HG03432 (cell line): ENCODE measurements at regions not wholly inside any gene's neighbourhood (a gene's known extent, or its start where the extent isn't known, plus 50 kb on each side); places are given as distances from the start of the nearest gene placed in this dataset.

Experiments used
- ATAC-seq: cut with Tn5 transposase; IDR thresholded peaks from one replicate; pipeline ENCODE4 v1.9.1; 2021; ENCODE audit warnings: mild to moderate bottlenecking, moderate library complexity; ENCODE audit not compliant: unreplicated experiment

DNA sequence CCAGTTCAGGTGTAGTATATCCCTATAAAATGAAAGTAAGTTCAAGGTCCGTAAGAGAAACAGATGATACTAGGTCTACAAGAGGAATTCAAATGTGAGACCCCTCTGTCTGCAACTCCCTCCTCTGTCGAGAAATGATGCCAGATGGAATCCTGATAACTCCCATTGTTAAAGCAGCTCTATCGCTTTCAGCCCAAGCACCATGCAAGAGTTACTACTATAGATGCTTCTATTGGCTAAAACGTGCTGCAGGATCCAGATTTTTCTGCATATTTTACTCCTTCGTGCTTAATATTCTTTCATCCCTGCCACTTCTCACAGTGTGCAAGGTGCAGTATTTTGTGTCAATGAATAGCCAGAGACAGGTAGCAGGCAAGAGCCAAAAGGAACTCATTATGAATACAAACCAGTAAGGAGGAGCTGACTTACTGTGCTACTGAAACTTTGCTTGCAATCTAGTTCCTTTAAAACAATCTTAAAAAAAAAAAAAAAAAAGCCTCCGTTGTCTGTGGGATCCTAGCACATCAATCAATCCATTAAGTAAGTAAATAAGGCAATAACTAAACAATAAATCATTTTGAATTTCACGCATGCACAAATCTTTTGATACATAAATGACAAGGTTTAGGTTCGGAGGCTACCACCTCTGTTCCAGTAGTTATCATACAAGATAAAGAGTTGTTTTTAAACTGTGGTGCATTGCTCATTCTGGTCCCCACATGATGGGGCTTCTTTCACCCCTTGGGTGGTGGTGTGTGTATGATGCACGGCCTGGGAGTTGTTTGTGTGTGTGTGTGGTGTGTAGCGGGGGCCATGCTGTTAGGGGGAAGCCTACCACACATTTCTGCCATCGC, 151.1 kb upstream of the MPDZ start:
- no peak for ATAC-seq

DNA sequence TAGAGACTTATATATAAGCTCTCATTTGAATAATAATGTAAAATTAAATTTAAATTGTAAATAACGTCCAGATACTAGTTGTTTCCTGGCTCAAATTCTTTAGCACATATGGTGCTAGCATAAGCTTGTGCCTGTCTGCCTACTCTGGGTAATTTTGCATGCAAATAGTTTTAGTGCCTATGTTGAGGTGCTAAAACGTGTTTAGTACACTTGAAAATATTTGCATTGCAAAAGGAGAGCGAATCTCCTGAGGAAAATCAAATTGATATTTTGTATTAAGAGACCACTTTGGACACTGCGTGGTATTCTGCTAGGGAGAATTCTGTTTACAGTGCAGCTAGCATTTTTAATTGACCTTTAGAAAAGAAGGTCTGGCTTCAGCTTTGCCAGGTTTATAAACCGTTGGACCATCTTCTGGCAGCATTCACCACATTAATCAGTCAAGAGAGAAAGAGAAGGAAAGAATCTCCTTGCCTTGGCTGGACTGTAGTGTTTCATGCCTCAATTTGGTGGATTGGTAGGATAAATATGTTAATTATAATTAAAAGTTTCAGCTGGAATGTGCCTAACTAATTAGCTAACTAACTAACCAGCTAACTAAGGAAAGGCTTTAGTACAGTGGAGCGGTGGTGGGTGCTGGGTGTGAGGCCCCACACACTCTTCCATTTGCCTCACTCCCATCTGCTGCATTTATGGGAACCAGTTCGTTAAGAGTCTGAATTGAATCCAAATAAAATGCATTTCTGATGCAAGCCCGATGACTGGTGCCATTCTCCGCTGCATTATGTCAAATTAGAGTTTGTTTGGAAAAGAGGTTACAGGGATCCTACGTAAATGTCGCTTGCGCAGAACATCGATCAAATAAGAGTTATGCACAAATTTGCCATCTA, 150.1 kb upstream of the MPDZ start:
- no peak for ATAC-seq

DNA sequence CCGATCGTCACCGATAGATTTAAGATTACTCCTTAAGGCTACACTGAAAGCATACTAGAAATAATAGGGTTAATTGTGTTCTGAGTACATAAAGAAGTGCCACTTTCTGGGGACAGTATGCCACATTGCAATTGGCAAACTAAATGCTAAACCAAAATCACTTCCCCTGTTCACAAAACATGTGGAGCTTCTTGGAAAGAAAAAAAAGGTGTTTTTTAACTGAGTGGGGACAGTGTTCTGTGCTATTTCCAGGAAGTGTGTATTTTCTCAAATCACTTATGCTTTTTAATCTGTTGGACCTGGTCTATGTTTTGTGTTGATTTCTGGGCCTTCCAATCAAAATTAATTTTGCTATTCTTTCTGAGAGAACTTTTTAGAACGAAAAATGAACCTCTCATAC, 149.3 kb upstream of the MPDZ start:
- ATAC-seq, result no peak

DNA sequence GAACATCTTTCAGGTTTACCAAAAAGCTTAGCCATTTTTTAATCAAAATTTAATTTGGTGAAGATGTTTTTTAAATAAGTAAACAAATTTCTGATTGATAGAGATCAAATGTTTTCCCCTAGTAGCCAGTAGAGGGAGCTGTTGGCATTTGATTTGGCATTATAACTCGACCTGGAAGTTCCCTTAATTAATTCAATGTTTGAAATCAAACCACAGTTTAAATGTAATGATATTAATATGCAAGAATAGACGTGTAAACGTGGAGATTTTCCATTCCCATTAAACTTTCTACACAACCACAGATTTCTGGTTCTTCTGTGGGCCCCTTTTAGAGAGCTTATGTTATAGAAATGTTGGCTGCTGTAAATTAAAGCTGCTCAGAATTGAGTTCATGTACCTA, 148.1 kb upstream of the MPDZ start:
- no peak for ATAC-seq

DNA sequence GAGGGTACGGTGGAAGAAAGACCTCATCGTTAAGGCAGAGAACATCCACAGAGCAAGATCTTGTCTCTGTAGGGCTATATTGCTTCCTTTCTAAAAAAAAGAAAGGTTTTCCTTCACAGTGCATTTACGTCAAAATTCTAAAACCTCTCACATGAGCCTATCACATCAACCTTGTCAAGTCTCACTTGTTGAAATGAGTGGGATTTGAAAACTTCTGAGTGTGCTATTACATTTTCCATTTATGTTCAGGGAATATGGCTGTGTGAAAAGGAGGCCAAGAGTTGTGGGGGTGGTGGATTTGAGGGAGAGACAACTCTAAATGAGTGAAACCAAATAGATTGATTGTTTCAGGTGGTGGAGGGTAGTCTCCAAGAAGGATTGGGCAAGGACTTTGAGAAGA, 147.1 kb upstream of the MPDZ start:
- ATAC-seq, result no peak

DNA sequence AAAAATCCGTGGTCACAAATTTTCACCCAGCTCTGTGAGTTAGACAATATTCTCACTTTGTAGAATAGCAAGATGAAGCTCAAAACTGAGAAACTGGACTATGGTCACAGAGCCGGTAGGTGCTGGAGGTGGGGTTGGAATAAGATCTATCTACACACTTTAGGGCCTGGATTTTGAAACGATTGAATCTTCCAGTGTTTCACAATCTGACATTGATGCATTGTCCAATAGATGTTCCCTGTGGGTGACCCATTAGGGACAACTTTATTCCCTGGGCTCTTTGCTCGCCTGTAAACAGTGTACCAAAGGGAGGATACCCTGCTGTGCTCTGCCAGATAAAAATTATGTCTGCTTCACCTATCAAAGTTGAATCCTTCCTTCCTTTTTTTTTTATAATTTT, 145.4 kb upstream of the MPDZ start:
- ATAC-seq, result no peak

DNA sequence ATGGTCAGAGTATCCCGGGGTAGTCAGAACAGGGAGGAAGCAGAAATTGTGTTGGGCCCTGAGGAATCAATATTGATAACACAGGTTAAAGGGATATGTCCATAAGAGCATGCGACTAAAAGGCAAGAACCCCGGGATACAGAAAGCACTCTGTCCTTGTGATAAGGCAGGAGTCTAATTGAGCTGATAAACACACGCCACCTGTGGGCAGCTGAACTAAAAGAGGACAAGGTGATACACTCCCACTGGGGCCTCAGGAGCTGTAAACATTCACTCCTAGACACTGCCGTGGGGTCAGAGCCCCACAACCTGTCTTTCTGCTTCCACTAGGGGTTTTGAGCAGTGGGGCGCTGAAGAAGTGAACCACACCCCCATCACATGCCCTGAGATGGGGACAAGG, 144.7 kb upstream of the MPDZ start:
- no peak for ATAC-seq

DNA sequence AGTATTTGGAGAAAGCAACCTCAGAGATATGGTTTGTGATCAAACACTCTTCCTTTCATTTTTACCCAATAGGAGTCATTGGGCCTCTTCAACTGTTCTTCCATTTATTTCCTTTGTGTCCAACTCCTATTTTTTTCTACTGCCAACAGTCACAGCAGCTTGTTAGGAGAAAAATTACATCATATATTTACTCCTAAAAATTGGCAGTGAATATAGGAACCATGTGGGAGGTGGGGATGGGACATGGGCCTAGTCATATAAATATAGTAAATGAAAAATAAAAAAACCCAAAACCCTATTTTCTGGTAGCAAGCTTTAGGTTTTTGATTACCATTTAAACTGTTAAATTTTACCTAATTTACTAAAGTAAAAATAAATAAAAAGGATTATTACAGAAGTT, 134.9 kb upstream of the MPDZ start:
- no peak for ATAC-seq

DNA sequence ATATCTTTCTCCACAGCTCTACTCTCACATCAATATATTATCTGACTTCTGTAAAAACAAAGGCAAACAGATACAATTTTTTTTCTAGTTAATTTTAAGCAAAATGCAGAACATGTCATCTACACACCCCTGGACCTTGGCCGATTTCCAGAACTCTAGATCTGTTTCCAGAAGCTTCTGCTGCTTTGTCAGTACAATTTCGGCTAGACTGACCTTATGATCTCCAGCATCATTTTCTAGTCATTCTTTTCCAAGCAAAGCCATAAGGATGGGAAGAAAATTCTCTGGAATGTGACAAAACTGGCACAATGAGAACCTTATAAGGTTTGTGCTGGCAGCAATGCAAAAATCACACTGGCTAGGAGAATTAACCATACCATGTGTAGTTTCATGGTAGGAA, 132.8 kb upstream of the MPDZ start:
- ATAC-seq, result no peak

DNA sequence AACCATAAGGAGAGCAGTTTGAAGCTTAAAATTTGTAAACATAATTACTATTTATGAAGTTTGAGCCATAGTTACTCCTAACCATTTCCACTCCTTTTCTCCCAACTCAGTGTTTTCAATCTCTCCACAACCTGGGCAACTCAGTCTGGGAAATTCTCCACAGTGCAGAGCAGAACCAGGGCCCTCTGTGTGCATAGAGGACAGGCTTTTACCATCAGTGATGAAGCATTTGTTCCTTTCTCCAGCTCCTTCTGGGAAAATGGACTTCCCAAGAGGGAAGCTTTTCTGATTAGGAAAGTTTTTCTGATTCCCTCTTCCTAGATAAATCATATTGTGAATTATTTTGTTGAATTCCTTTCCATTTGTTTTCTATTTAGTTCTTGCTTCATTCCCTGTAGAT, 132.3 kb upstream of the MPDZ start:
- ATAC-seq, result no peak

DNA sequence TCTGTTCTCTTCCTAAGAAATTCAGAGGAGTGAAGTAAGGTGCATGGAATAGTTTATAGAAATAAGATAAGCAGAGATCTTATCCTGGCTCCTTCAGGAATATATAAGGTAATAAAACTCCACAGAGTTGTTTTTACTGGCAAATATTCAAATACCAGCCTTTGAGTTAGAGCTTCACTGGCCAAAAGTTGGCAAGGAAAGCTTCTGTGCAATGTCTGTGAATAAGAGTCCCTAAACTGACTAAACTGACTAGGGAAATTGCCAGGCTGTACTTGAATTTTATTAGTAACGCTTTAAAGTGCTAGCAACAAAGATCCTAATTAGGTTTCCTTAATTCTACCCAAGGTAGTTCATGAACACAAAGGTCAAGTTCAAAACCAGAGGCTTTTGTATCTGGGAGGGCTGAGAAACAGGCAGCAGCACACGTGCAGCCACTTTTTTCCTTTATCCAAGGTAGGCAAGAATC, 131.1 kb upstream of the MPDZ start:
- no peak for ATAC-seq

DNA sequence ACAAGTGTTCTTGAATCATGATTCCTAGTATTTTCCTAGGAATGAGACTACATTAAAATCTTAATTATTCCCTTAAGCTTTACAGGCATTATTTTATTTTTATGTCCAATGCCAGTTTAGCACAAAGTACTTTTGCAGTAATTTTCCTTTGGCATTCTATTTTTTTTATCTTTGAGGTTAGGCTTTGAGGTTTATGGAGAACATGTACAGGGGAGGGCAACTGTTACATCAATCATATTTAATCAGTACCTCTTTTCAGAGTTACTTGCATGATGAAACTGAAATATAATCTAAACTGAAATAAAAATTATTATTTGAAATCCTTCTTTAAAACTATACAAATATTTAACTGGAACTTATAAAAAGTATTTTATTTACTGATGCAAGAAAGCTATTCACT, 118.2 kb upstream of the MPDZ start:
- ATAC-seq, result no peak

DNA sequence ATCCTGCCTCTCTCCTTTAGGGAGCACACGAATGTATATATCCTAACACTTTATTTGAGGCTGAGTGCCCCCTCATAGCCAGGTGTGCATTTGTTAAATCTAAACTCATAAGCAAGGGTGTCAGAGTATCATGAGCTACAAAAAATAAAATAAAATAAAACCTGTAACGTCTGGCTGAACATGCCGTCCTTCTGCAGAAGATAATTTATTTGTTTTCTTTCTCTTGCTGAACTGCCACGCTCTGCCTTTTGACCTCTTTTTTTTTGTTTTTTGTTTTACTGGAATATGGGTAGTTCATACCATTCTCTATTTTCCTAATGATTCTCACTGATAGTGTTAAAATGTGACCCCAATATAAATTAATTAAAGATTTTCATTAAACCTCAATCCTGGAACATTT, 117.7 kb upstream of the MPDZ start:
- no peak for ATAC-seq

DNA sequence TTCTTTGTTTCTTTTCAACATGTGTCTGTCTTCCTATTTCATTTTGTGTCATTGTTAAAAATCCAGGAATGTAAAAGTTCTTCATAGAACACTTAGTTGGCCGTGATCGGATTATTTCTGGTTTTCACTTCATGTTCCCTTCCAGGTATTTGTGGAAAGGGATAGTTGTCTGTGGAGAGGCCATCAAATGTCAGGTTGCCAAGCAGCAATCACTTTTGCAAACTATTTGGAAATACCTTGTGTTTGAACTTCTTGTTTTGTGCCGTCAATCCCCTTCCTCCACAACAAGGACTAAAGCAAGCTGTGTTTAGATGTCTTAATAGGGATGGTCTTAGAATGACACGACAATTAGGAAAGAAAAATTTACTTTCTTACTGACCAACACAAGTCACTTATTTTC, 116.9 kb upstream of the MPDZ start:
- ATAC-seq, result no peak

DNA sequence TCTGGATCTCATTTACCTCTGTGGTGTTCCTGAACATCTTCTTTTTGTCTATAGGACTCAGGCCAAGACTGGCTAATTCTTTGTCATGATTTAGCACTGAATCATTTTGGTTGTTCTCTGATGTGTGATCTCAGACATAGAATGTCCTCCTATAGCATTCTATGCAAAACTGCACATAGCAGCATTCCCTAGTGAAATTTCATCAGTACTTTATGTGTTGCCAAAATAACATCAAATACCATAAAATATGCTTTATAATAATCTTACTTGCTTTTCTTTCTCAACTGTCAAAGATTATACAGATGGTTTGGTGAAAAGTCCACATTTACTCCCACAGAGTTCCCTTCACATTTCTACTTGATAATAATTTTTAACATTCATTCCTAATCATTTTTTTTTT, 115.7 kb upstream of the MPDZ start:
- no peak for ATAC-seq

DNA sequence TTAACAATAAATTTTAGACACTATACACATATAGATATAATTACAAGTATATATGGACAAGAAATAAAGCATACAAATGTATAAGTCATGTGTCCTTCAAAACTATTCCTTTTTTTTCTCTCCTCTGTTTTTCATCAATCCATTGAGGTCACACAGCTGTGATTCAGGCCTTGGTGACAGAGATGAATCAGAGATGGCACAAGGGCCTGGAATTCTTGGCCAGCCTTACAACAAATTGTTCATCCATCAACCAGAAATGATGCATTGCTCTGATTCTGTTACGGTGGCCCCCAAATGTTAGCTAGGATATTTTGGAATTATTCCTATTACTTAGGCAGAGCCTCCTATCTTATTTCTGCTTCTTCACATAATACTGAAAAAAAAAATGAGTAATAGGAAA, 108.7 kb upstream of the MPDZ start:
- ATAC-seq, result no peak

DNA sequence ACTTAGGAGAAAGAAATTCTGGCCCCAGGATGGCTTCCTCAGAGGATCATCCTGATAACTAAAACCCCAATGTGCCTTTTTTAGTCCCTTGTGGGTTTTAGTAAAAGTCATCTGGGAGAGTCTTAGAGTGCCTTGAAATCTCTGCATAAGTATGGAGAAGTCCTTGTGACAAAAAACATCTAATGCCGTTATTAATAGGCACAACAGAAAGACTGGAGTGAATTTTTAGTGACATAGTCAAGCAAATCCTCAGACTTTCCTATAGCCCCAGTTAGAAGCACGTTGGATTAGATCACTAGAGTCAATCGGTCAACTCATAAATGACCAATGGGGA, 108.2 kb upstream of the MPDZ start:
- no peak for ATAC-seq

DNA sequence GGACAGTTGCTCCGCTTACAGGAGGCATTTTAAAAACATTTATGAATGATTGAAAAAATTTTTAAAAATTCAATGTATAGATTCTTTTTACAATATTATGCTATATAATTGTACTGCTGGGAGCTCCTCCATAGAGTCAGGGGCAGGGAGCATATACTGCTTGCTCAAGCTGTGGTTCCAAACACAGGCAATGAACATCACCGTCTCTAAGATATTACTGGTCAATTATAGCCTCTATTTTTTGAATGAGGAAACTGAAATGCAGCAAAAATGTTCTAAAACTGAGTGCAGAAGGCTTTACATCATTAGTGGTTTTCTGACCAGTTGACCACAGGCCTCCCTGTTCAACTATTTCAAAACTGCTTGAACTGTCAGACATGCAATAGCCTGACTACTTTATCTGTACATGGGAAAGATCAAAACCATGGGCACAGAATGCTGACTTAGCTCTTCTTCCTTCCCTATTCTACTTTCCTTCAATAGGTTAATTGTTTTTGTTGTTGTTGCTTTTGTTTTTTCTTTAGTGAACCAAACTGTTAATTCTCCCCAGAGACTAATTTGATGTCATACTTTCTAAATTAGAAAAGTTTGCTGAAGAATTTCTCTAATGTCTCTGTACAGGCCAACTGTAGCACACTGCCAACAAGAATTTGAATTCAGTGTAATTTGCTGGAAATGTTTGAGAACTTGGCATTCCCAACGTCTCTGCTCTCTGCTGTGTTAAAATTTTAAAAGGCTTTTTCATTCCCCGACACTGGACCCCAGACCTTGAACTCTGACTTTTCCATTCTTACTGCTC, 107.6 kb upstream of the MPDZ start:
- no peak for ATAC-seq

DNA sequence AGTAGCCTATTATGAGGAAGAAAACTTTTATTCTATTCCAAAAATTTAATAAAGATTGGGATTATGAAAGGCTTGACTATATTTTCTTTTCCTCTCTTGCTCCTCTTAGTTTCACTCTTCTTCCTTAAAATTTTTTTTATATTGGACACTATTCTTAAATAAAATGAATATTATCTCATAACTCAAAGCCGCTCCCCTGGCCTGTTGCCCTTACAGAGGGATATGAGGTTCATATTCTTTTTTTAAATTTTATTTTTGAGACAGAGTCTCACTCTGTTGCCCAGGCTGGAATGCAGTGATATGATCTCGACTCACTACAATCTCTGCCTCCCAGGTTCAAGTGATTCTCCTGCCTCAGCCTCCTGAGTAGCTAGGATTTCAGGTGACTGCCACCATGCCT, 106.8 kb upstream of the MPDZ start:
- ATAC-seq, result no peak

DNA sequence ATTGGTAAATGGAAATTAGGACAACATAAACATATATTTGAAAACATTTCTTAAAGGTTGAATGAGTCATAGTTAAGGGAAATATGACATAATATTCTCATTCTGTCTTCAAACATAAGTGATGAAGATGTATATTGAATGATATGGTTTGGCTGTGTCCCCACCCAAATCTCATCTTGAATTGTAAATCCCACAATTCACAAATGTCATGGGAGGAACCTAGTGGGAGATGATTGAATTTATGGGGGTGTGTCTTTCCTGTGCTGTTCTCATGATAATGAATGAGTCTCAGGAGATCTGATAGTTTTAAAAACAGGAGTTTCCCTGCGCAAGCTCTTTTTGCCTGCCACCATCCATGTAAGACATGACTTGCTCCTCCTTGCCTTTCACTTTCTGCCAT, 104.4 kb upstream of the MPDZ start:
- no peak for ATAC-seq

DNA sequence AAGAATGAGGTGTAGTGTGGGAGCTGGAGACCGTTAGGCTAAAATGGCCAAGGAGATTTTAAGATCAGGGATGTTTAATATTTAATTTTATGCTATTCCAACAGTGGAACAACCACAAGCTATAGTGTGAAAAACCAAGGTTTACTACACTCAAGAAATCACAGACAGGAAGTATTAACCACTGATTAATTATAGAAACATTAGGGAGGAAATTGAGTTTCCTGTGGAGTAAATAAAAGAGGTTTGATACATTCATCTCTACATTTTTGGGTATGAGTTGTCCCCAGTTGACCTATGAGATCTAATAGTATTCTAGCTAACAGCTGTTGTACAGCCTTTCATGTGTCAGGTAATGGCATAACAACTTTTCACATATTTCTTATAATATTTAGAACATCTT, 103.7 kb upstream of the MPDZ start:
- ATAC-seq, result no peak
